ENCODE measurements at regions not wholly inside any gene's neighbourhood (a gene's known extent, or its start where the extent isn't known, plus 50 kb on each side); places are given as distances from the start of the nearest gene placed in this dataset.
"Not testable (repeated sequence)": the region's sequence is repeated elsewhere in the genome, so short reads cannot be mapped to it uniquely, and the experiment has no call there.

DNA sequence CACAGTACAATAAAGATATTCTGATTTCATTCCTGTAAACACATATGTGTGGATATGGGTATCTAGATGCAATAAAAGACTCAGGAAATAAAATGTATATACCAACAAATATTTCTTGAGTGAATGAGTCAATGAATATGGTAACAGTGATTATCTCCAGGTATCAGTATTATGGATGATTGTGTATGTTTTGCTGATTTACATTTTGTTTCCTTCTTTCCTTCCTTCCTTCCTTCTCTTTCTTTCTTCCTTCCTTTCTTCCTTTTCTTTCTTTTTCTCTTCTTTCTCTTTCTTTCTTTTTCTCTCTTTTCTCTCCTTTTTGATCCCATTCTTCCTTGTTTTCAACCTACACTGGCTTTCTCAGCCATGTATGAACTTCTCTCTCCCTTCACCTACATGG, 85.3 kb upstream of the DLX6 start:
- no peak for DNase-seq (ENCODE audit: low read depth)
- H3K4me3 ChIP-seq (ENCODE audit: control insufficient read depth, low read depth, low read length) = no peak overlapping the region
- TF ChIP-seq CTCF (conservative IDR thresholded peaks at IDR 0.05; ENCODE audit: control insufficient read depth, insufficient read depth, low read depth, low read length) = no peak

- TF ChIP-seq CTCF (conservative IDR thresholded peaks at IDR 0.05; ENCODE audit: control insufficient read depth, insufficient read depth, low read depth, low read length) = no peak
- H3K4me3 ChIP-seq (ENCODE audit: control insufficient read depth, low read depth, low read length) = no peak overlapping the region
- no peak for DNase-seq (ENCODE audit: low read depth)
Measured at GRCh38 chr7:96920713-96921112, 84.6 kb upstream of the DLX6 start.

DNA sequence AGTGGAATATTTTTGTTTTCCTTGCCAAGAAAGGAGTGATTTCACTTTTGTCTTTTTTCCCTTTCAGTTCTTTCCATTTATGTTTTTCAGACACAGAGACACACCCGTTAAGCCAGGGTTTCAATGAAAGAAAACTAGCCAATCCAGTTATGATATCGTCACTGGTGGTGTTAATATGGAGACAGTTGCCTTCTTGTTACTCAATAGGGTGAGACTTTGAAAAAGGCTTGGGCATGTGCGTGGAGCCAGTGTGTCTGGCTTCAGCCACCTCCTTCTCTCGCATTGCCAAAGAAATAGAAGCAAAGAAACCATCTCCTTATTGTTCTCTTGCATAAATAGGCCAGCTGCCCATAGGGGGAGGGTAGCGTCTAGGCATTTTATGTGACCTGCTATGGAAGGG, 84.1 kb upstream of the DLX6 start:
- no peak for DNase-seq (ENCODE audit: low read depth)

DNA sequence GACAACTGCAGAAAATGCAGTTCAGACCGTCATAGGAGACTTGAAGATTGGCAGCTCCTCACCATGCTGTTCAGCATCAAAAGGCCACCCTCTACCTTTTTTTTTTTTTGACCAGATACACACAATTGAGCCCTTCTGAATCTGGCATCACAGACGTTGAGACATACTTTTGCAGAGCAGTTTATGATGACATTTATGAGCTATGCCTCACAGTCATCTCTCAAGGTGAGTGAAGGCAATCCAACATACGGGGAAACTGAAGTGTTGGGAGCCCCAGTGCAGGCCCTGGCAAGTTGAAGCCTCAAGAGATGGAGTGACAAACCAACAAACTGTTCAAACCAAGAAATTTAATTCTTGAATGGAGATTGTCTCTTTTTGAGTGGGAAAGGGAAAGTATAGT, 83.6 kb upstream of the DLX6 start:
- no peak overlapping the region for H3K4me3 ChIP-seq (ENCODE audit: control insufficient read depth, low read depth, low read length)
- DNase-seq (ENCODE audit: low read depth) = no peak
- no peak for TF ChIP-seq CTCF (conservative IDR thresholded peaks at IDR 0.05; ENCODE audit: control insufficient read depth, insufficient read depth, low read depth, low read length)

More for the DNA sequence above, 84.1 kb upstream of the DLX6 start:
- no peak overlapping the region for H3K4me3 ChIP-seq (ENCODE audit: control insufficient read depth, low read depth, low read length)
- no peak for TF ChIP-seq CTCF (conservative IDR thresholded peaks at IDR 0.05; ENCODE audit: control insufficient read depth, insufficient read depth, low read depth, low read length)

- not testable (repeated sequence) for H3K4me3 ChIP-seq (ENCODE audit: control insufficient read depth, low read depth, low read length); DNase-seq (ENCODE audit: low read depth)
Measured at GRCh38 chr7:96923345-96923744, 82.0 kb upstream of the DLX6 start.

DNA sequence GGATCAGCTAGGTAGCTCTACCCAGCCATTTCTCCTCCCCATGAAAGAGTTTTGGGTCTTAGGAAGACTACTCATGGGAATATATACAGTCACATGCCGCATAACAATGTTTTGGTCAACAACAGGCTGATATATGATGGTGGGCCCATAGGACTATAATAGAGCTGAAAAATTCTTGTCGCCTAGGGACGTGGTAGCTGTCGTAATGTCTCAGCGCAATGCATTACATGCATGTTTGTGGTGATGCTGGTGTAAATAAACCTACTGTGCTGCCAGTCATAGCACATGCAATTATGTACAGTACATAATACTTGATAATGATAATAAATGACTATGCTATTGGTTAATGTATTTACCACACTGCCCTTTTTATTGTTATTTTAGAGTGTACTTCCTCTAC, 78.2 kb upstream of the DLX6 start:
- H3K4me3 ChIP-seq (ENCODE audit: control insufficient read depth, low read depth, low read length) = no peak overlapping the region
- no peak for DNase-seq (ENCODE audit: low read depth)
- TF ChIP-seq CTCF (conservative IDR thresholded peaks at IDR 0.05; ENCODE audit: control insufficient read depth, insufficient read depth, low read depth, low read length) = no peak

- no peak for TF ChIP-seq CTCF (conservative IDR thresholded peaks at IDR 0.05; ENCODE audit: control insufficient read depth, insufficient read depth, low read depth, low read length)
- no peak overlapping the region for H3K4me3 ChIP-seq (ENCODE audit: control insufficient read depth, low read depth, low read length)
- no peak for DNase-seq (ENCODE audit: low read depth)
Measured at GRCh38 chr7:96928965-96929364, 76.4 kb upstream of the DLX6 start.
